HG02885 (cell line): ENCODE measurements at regions not wholly inside any gene's neighbourhood (a gene's known extent, or its start where the extent isn't known, plus 50 kb on each side); places are given as distances from the start of the nearest gene placed in this dataset.

ENCODE experiments used
- ATAC-seq: cut with Tn5 transposase; IDR thresholded peaks from one replicate; pipeline ENCODE4 v1.9.1; 2021; ENCODE audit warnings: mild to moderate bottlenecking; ENCODE audit not compliant: unreplicated experiment, poor library complexity

DNA sequence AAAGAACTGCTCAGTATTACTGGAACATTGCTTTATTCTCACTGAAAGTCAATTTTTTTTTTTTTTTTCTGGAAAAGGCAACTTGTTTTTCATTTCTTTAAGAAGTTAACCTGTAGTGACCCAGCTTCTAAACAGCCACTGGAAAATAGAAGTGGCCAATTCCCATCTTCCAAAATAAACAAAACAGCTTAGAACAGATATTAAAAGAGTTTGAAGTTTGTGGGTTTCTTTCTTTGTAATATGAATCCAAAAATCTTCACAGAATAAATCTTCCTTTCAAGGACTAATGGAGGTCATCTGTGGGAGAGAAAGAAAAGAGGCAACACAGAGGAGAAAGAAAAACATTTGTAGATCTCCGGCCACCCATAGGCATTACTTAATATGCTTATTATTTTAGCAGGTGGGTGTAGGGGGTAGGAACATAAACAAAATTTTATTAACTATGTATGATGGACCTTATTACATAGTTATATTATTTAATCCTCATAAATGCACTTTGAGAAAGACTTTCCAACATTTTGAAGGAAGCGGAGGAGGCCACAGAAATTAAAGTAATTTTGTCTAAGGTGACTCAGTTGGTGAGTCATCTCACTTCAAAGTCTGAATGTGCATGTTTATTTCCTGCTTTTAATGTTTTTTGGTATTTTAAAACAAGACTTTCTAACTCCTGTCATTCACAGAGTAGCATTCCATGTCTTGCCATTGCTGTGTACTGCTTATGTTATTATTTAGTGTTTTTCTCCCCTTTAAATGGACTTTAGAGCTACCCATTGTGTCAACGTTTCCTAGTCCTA, 1791.8 kb upstream of the WWC1 start:
- ATAC-seq = no peak

DNA sequence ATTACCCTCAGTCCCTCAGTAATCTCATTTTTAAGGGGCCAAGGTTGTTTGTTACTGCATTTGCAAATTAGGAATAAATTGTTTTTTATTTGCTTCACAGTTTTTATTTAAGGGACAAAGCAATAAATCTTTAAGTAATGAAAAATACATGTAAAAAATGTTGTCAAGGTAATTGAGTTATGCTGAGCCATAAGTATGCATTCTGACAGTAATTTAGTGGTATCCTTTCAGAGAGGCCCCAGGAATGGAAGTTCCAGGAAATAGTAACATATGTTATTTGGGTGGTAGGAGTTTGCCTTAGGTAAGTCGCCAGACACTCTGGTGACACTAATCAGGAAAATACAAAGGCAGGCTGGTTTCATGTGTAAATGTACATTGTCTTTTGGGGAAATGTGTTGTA, 1787.9 kb upstream of the WWC1 start:
- ATAC-seq = no peak

- no peak for ATAC-seq
Observed at GRCh38 chr5:166505067-166505466, 1786.4 kb upstream of the WWC1 start.

GRCh38 chr5:166505544-166505943, 1785.9 kb upstream of the WWC1 start:
- no peak for ATAC-seq

- ATAC-seq = no peak
Observed at GRCh38 chr5:166507810-166508425, 1783.5 kb upstream of the WWC1 start.

DNA sequence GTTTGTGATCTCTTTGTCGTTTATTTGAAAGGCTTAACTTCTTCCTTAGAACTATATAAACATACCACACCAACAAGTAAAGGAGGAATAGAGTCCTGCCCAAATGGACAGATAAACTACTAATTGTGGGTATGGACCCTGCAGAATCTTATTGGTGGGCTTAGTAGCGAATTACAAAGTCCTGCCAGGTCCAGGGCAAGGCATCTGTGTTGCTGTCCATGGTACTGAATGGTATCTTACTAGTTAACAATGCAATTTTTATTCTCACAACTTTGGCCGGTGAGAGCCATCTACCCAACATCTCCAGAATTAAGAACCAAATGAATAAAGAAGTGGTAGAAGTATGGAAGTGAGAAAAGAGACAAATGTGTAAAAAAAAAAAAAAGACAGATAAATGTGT, 1782.4 kb upstream of the WWC1 start:
- ATAC-seq = no peak

GRCh38 chr5:166517976-166518375, 1773.5 kb upstream of the WWC1 start:
- ATAC-seq = no peak

GRCh38 chr5:166523206-166523605, 1768.2 kb upstream of the WWC1 start:
- ATAC-seq = no peak

DNA sequence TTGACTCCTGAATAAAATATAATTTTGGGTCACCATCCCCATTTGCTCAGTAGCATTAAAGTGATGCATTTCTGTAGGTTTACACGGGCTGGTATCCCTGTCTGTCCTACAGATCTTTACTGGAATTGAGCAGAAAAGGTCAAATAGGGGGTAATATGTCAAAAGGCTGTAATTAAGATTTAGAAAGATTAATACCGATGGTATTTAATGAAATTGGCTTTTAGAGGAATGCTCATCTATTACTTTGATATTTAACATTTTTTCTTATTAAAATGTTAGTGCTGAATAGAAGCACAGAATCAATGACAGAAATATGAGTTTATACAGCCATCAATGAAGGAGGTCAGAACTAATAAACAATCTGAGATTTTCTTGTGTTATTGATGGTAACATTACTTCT, 1762.2 kb upstream of the WWC1 start:
- ATAC-seq = no peak

DNA sequence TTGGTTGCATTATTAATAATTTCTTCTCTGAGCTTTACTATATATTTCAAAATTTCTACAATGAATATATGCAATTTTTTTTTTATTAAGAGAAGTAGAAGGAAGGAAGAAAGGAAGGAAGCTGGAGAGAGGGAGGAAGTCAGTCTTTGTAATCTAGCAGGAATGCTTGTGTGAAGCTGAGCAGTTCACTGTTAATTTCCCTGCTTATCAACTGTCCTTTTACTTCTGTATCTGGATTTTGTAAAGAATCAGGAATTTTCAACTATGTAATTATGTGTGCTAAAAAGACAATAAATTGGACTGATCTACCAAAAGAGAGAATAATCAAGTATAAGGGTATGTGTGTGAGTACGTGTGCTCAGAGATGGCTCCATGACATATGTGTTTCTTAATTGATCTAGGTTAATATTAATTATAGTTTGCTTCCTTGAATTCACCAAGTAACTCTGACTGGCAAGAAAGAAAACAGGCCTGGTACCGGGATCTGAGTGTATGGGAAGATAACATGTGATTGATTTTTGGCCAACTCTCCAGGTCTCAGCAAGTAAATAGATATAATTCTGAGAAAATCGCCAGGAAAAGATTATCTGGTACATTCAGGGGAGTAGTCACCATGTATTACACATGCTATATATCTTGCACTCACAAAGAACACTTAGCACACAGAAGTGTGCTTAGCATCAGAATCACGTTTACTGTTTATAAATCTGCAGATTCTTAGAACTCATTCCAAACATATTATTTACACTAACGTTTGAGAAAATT, 1758.8 kb upstream of the WWC1 start:
- ATAC-seq = no peak

GRCh38 chr5:166535641-166536040, 1755.8 kb upstream of the WWC1 start:
- ATAC-seq = no peak

DNA sequence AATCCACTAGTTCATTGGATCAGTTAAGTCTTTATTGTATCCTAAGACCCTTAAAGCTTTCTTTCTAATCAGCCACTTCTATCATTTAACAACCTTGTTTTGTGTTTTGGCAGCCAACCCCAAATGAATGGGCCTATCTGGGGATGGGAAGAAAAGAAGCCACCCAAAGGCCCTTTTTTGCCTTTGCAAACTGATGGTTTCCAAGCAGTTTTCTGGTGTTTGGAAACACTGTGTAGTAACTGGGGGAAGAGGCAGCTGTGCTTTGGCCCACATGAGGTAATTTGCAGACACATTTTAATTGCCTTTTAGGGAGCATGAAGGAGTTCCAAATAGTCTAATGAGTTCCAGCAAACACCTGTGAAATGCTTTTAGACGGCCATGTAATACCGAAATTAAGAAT, 1751.3 kb upstream of the WWC1 start:
- ATAC-seq = no peak

DNA sequence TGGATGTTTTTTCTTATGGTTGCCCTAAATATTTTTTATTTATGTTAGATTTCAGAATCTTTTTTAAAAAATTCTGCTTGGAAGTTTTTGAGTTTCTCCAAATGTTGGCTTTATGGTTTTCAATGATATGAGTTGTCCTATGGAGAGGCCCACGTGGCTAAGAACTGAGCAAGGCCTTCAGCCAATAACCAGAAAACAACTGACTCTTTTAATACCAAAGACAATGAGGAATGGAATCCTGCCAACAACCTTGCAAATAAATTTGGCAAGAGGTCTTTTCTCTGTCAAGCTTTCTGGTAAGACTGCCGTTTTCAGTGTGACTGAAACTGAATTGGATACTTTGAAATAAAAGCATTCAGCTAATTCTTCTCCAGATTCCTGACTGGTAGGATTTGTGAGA, 1740.1 kb upstream of the WWC1 start:
- ATAC-seq = no peak

- no peak for ATAC-seq
Observed at GRCh38 chr5:166553778-166554177, 1737.7 kb upstream of the WWC1 start.

DNA sequence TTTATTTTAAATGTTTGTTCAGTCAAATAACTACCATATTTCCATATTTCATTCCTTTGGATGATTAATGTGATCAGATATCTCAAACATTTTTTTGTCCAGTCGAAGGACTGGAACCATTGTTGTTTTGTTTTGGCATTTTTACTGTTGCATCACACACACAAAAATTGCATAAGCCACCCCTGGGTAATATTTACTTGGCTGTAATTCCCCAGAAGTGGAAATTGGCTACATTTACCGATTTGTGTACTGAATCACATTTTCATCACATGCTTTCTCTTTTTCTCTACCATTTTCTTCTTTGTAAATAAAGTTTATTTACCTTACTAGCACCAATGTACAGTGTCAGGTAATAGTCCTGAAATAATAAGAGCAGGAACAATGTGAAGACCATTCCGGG, 1729.7 kb upstream of the WWC1 start:
- ATAC-seq = no peak

GRCh38 chr5:166562246-166562645, 1729.2 kb upstream of the WWC1 start:
- ATAC-seq = no peak

GRCh38 chr5:166566725-166567124, 1724.7 kb upstream of the WWC1 start:
- no peak for ATAC-seq

GRCh38 chr5:166570865-166571264, 1720.6 kb upstream of the WWC1 start:
- no peak for ATAC-seq

GRCh38 chr5:166571668-166572067, 1719.8 kb upstream of the WWC1 start:
- no peak for ATAC-seq

DNA sequence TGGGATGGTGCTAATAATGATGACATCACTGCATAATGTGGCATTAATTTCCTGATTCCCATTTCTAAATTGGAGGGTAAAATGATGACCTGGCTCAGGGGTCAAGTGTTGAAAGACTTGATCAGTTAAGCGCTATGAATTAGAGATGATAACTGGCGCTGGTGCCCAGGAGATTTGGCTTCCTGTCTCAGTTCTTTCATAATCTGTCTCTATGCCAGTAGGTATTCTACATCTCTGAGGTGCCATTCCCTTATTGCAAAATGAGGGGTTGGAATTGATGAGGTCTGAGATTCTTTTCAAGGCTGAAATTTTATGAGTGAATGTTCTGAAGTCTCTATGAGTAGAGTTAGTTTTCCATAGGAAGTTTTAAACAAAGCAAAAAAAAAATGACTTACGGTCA, 1715.1 kb upstream of the WWC1 start:
- ATAC-seq = no peak

DNA sequence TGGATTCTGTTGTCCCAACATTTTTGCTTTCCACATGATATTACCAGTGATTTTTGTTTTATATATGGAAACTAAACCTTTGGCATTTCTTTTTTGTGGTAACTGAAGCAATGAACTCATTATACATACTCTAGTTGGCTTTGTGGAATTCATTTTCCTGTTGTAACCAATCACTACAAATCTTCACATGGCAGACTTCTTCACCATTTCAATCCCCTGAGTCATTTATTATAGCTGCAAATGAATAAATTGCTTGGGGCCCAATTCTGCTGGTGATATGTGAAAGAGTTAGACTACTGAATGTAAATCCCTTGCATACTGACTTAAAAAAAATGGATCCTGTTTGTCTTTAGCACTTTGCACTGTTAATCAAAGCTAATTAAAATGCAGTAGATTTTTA, 1709.6 kb upstream of the WWC1 start:
- ATAC-seq = no peak
